ENCODE measurements at regions not wholly inside any gene's neighbourhood (a gene's known extent, or its start where the extent isn't known, plus 50 kb on each side); places are given as distances from the start of the nearest gene placed in this dataset.

- TF ChIP-seq OSR1 (CRISPR knock-in tag; IDR thresholded peaks at IDR 0.05): no peak
- no peak for TF ChIP-seq ZNF8 (CRISPR knock-in tag; IDR thresholded peaks at IDR 0.05)
- TF ChIP-seq ARNTL (CRISPR knock-in tag; IDR thresholded peaks at IDR 0.05; ENCODE audit: borderline replicate concordance, low read depth): no peak
- TF ChIP-seq, protein P1, sequence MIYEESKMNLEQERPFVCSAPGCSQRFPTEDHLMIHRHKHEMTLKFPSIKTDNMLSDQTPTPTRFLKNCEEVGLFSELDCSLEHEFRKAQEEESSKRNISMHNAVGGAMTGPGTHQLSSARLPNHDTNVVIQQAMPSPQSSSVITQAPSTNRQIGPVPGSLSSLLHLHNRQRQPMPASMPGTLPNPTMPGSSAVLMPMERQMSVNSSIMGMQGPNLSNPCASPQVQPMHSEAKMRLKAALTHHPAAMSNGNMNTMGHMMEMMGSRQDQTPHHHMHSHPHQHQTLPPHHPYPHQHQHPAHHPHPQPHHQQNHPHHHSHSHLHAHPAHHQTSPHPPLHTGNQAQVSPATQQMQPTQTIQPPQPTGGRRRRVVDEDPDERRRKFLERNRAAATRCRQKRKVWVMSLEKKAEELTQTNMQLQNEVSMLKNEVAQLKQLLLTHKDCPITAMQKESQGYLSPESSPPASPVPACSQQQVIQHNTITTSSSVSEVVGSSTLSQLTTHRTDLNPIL (CRISPR knock-in tag; IDR thresholded peaks at IDR 0.05; ENCODE audit: low read depth): no peak
- TF ChIP-seq TOX (CRISPR knock-in tag; IDR thresholded peaks at IDR 0.05; ENCODE audit: borderline replicate concordance): no peak
- no peak for TF ChIP-seq SNAI2 (CRISPR knock-in tag; IDR thresholded peaks at IDR 0.05)
- TF ChIP-seq, protein P2, sequence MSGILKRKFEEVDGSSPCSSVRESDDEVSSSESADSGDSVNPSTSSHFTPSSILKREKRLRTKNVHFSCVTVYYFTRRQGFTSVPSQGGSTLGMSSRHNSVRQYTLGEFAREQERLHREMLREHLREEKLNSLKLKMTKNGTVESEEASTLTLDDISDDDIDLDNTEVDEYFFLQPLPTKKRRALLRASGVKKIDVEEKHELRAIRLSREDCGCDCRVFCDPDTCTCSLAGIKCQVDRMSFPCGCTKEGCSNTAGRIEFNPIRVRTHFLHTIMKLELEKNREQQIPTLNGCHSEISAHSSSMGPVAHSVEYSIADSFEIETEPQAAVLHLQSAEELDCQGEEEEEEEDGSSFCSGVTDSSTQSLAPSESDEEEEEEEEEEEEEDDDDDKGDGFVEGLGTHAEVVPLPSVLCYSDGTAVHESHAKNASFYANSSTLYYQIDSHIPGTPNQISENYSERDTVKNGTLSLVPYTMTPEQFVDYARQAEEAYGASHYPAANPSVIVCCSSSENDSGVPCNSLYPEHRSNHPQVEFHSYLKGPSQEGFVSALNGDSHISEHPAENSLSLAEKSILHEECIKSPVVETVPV (CRISPR knock-in tag; IDR thresholded peaks at IDR 0.05): no peak
- TF ChIP-seq ESRRG (CRISPR knock-in tag; IDR thresholded peaks at IDR 0.05): no peak
- no peak for TF ChIP-seq ISL1 (CRISPR knock-in tag; IDR thresholded peaks at IDR 0.05)
- TF ChIP-seq RARB (CRISPR knock-in tag; IDR thresholded peaks at IDR 0.05): no peak
- no peak for TF ChIP-seq POU6F1 (CRISPR knock-in tag; IDR thresholded peaks at IDR 0.05; ENCODE audit: borderline replicate concordance, low read depth)
- TF ChIP-seq ZC3H10 (CRISPR knock-in tag; IDR thresholded peaks at IDR 0.05): no peak
- no peak for TF ChIP-seq ZFP30 (CRISPR knock-in tag; IDR thresholded peaks at IDR 0.05)
- peak; percentile 54; the same call in 2 of the 3 replicates for ATAC-seq
Measured at GRCh38 chr6:71531006-71531405, 242.4 kb downstream of the OGFRL1 start.

DNA sequence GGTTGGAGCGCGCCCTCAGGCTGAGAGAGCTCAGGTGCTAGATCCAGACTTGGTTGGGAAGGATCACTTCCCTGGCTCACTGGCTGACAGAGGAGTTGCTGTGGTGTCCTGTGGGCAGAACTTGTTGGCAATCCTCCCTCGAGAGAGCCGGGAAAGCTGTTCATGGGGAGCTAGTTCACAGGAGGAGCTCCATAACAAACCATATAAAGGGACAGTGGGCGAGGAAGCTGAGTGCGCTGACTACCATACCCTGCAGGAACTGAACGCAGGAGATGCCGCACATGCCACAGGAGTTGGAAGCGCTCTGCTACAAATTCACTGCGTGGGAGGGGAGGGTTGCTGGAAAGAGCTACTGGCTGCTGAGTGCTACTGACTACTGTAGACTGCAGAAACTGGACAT lies 243.2 kb downstream of the OGFRL1 start:
- TF ChIP-seq ZNF70 (CRISPR knock-in tag; IDR thresholded peaks at IDR 0.05) (no peak), ZFP3 (CRISPR knock-in tag; IDR thresholded peaks at IDR 0.05) (no peak), SNAI2 (CRISPR knock-in tag; IDR thresholded peaks at IDR 0.05) (no peak), ISL1 (CRISPR knock-in tag; IDR thresholded peaks at IDR 0.05) (no peak), ZNF565 (CRISPR knock-in tag; conservative IDR thresholded peaks at IDR 0.05; ENCODE audit: low read depth) (no peak), RARB (CRISPR knock-in tag; IDR thresholded peaks at IDR 0.05) (no peak), TSHZ2 (CRISPR knock-in tag; IDR thresholded peaks at IDR 0.05) (no peak), ZNF8 (CRISPR knock-in tag; IDR thresholded peaks at IDR 0.05) (no peak), BACH2 (CRISPR knock-in tag; IDR thresholded peaks at IDR 0.05; ENCODE audit: borderline replicate concordance) (no peak), ESRRG (CRISPR knock-in tag; IDR thresholded peaks at IDR 0.05) (no peak), CSDC2 (CRISPR knock-in tag; IDR thresholded peaks at IDR 0.05) (no peak), TOX (CRISPR knock-in tag; IDR thresholded peaks at IDR 0.05; ENCODE audit: borderline replicate concordance) (no peak)
- TF ChIP-seq, protein P1 (CRISPR knock-in tag; IDR thresholded peaks at IDR 0.05; ENCODE audit: low read depth): no peak
- TF ChIP-seq, protein P2 (CRISPR knock-in tag; IDR thresholded peaks at IDR 0.05): no peak
- no peak; the same call in 2 of the 3 replicates for ATAC-seq

GRCh38 chr6:71533939-71534379 lies 245.3 kb downstream of the OGFRL1 start:
- no peak for ATAC-seq
- TF ChIP-seq GLIS3 (CRISPR knock-in tag; IDR thresholded peaks at IDR 0.05): no peak
- no peak for TF ChIP-seq TOX (CRISPR knock-in tag; IDR thresholded peaks at IDR 0.05; ENCODE audit: borderline replicate concordance)
- no peak for TF ChIP-seq TSHZ2 (CRISPR knock-in tag; IDR thresholded peaks at IDR 0.05)
- no peak for TF ChIP-seq ZNF70 (CRISPR knock-in tag; IDR thresholded peaks at IDR 0.05)
- TF ChIP-seq PATZ1 (CRISPR knock-in tag; IDR thresholded peaks at IDR 0.05; ENCODE audit: borderline replicate concordance): no peak
- no peak for TF ChIP-seq TCF4 (CRISPR knock-in tag; IDR thresholded peaks at IDR 0.05; ENCODE audit: borderline replicate concordance)
- no peak for TF ChIP-seq OSR1 (CRISPR knock-in tag; IDR thresholded peaks at IDR 0.05)
- no peak for TF ChIP-seq PPARA (CRISPR knock-in tag; IDR thresholded peaks at IDR 0.05; ENCODE audit: borderline replicate concordance)
- no peak for TF ChIP-seq BACH2 (CRISPR knock-in tag; IDR thresholded peaks at IDR 0.05; ENCODE audit: borderline replicate concordance)

Measured in SK-N-SH treated with all-trans-retinoic acid at 6 μM for 48 hours (cell line).